ENCODE measurements at regions not wholly inside any gene's neighbourhood (a gene's known extent, or its start where the extent isn't known, plus 50 kb on each side); places are given as distances from the start of the nearest gene placed in this dataset.

DNA sequence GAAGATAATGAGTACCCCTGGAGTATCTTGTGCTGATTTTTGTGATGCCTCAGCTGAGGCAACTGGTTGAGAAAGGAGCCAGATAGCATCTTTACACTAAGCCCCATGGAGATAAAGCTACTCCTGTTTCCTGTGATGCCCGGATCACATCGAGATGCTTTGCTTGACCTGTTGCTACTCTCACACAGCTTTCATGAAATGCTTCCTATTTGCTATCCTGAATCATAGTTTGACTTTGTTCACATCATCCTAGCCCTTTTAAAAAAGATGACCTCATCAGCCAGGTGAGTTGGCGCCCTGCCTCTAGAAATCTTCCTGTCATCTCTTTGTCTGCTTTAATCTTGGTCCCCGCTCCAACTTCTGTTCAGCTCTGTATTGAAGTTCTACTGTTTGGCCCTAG, 409.6 kb upstream of the TBL1XR1 start:
- H3K27ac ChIP-seq, result peak overlapping the region; percentile 15; the same call in 1 of the 2 replicates
- no peak for TF ChIP-seq ZFX (IDR thresholded peaks at IDR 0.05)
- TF ChIP-seq, protein P1, sequence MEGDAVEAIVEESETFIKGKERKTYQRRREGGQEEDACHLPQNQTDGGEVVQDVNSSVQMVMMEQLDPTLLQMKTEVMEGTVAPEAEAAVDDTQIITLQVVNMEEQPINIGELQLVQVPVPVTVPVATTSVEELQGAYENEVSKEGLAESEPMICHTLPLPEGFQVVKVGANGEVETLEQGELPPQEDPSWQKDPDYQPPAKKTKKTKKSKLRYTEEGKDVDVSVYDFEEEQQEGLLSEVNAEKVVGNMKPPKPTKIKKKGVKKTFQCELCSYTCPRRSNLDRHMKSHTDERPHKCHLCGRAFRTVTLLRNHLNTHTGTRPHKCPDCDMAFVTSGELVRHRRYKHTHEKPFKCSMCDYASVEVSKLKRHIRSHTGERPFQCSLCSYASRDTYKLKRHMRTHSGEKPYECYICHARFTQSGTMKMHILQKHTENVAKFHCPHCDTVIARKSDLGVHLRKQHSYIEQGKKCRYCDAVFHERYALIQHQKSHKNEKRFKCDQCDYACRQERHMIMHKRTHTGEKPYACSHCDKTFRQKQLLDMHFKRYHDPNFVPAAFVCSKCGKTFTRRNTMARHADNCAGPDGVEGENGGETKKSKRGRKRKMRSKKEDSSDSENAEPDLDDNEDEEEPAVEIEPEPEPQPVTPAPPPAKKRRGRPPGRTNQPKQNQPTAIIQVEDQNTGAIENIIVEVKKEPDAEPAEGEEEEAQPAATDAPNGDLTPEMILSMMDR (conservative IDR thresholded peaks at IDR 0.05), result no peak

DNA sequence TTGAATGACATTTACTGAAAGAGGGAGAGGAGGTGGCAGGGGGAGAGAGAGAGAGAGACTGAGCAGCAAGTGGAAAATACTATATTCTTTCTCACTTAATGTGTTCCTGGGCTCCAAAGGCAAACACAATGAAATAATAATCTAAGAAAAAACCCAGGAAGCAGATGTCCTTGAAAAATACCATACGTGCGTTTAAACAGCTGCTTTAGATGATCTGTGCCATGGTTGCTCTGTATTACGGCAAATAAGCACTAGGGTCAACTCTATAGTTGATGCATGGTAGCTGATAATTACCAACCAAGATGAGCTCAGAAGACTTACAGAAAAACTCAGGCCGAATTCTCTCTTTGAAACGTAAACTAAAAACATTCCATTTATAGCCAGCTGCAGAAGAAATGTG, 410.3 kb upstream of the TBL1XR1 start:
- no peak overlapping the region for H3K27ac ChIP-seq
- TF ChIP-seq, protein P1 (conservative IDR thresholded peaks at IDR 0.05), result no peak
- no peak for TF ChIP-seq ZFX (IDR thresholded peaks at IDR 0.05)

DNA sequence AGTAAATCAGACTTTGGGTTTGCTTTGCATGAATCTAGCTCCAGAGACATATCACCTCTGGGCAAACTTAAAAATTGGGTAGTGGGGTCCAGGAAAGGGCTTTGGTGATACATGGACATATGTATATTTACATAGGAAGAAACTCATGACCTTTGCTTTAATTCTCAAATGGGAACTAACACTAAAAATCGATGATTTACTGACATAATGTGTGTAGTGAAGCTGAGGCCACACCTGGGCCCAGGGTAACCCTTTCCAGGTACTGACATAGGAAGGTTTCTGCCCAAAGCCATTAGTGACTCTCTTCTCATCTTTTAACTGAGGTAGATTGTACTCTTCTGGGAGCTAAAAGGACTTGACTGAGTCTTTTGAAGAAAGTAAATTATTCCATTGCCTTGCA, 411.2 kb upstream of the TBL1XR1 start:
- H3K27ac ChIP-seq, result no peak overlapping the region
- TF ChIP-seq, protein P1 (conservative IDR thresholded peaks at IDR 0.05), result no peak
- no peak for TF ChIP-seq ZFX (IDR thresholded peaks at IDR 0.05)

DNA sequence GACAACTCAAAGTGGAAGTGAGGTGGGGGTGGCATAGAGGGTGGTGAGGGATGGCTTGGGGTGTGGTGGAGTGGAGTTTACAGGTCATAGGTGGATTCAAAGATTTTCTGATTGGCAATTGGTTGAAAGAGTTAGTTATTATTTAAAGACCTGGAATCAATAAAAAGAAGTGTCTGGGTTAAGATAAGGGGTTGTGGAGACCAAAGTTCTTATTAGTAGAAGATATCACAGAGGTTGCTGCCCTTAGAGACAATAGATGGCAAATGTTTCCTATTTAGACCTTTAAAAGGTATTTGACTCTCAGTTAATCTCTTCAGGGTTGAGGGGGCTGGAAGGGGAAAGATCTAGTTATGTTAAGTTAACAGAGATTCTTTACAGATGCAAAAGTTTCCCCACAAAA, 412.3 kb upstream of the TBL1XR1 start:
- H3K27ac ChIP-seq, result no peak overlapping the region
- TF ChIP-seq ZFX (IDR thresholded peaks at IDR 0.05), result no peak
- TF ChIP-seq, protein P1 (conservative IDR thresholded peaks at IDR 0.05), result no peak

DNA sequence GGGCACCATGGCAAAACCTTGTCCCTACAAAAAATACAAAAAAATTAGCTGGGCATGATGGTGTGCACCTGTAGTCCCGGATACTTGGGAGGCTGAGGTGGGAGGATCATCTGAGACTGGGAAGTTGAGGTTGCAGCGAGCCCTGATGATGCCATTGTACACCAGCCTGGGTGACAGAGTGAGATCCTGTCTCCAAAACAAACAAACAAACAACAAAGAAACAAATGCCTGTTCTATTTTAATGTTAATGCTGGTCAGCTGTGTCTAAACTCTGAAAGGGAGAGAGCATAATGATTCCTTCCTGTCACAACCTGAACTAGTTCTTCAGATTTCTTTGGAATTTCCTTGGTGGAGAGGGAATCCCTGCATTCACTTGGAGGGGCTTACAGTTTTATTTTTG, 413.0 kb upstream of the TBL1XR1 start:
- no peak overlapping the region for H3K27ac ChIP-seq
- TF ChIP-seq, protein P1 (conservative IDR thresholded peaks at IDR 0.05), result no peak
- TF ChIP-seq ZFX (IDR thresholded peaks at IDR 0.05), result no peak

DNA sequence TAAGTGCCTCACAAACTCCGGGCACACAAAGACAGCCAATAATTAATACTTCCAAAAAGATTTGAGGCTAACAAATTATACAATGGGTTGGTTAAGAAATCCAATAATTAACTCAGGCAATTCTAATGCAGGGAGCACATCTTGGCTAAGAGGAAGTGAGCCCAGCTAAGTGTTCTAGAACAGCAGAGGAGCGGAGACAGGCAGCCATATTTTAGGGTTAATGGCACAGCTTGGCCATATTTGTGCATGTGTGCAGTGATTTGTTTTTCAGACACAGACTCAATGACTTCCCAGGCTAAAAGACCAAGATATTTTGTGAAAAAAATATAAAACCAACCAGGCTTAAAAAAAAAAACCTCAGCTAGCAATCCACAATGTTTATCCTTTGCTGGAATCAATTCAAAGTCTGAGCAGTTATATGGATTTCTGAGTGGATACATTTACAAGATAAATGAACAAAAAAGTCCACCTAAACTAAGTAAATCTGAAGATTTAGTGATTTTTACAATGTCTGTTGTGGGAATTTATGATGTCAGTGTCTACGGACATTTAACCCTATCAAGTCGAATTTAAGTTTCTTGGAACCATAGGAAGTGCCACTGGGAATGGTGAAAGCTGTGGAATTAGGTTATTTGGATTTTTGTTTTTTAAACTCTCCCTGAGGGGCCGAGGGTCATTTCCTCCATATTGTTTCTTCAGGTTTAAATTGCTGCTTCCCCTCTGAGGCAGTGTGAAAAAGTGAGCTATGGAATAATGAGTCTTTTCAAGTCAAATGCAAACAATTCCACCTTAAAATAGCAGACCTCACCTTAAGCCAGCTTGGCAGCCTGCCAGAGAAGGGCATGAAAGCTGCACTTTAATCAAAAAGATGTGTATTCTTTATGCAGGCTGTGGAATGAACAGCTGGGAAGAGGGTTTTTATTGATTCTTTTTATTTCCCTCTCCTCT, 413.7 kb upstream of the TBL1XR1 start:
- no peak for TF ChIP-seq ZFX (IDR thresholded peaks at IDR 0.05)
- TF ChIP-seq, protein P1 (conservative IDR thresholded peaks at IDR 0.05), result no peak
- H3K27ac ChIP-seq, result no peak overlapping the region

DNA sequence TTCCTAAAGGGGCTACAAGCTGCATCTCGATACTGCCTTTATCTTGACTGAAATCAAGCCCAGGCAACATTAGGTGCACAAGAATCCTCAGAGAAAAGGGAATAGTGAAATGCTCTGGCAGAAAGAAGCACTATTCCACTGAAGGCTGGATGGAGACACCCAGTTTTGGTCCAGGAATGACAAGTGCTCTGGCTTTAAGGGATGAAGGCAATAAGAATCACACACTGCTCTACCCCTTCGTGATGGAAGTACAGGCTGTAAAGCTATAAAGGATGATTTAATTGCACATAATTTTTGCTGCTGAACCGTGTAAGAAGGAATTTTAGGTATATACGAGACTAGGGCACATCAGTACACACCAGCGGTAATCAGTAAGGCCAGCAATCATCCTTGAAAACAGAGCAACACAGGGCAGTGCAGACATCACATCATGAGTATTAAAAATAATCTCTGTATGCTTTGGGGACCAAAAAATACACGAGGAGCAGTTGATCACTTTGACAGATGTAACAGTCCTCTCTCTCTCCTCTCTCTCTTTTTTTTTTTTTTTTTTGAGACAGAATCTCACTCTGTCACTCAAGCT, 414.6 kb upstream of the TBL1XR1 start:
- H3K27ac ChIP-seq, result no peak overlapping the region
- no peak for TF ChIP-seq ZFX (IDR thresholded peaks at IDR 0.05)
- TF ChIP-seq, protein P1 (conservative IDR thresholded peaks at IDR 0.05), result no peak

Measured in C4-2B (cell line).